Fibroblast of lung (primary cell): ENCODE measurements at regions not wholly inside any gene's neighbourhood (a gene's known extent, or its start where the extent isn't known, plus 50 kb on each side); places are given as distances from the start of the nearest gene placed in this dataset.

Experiments
- DNase-seq, 2 donors: peaks; one replicate each; pipeline versions ENCODE4 v3.0.0 to v3.0.0-alpha.2; 2010; ENCODE audit warnings: low read depth in 2 of 2
- H2AFZ ChIP-seq: 2 replicates; pipeline ENCODE4 v1.5.1; 2012; ENCODE audit warnings: low read length, control low read depth, inconsistent platforms
- H3K27ac ChIP-seq: 2 replicates; pipeline ENCODE4 v1.5.1; 2011; ENCODE audit warnings: low read length, control low read depth; ENCODE audit not compliant: insufficient read depth
- H3K27me3 ChIP-seq: 2 replicates; pipeline ENCODE4 v1.5.1; 2011; ENCODE audit warnings: mild to moderate bottlenecking, low read length; ENCODE audit not compliant: control insufficient read depth, insufficient read depth
- H3K36me3 ChIP-seq: 2 replicates; pipeline ENCODE4 v1.5.1; 2011; ENCODE audit warnings: low read length; ENCODE audit not compliant: control insufficient read depth, insufficient read depth
- H3K4me1 ChIP-seq: 2 replicates; pipeline ENCODE4 v1.5.1; 2011; ENCODE audit warnings: low read length; ENCODE audit not compliant: control insufficient read depth, insufficient read depth; ENCODE audit errors: extremely low read depth
- H3K4me2 ChIP-seq: 2 replicates; pipeline ENCODE4 v1.5.1; 2011; ENCODE audit warnings: low read length, control low read depth; ENCODE audit not compliant: insufficient read depth; ENCODE audit errors: extremely low read depth
- H3K4me3 ChIP-seq, 4 experiments: fragments of 200-600 bp in 1 of 4; sonication (generic) in 1 of 4; replicated peaks in 1 of 4; 2 replicates each; pipeline ENCODE4 v1.5.1; 2011 to 2016; ENCODE audit warnings: low read length in 4 of 4, low read depth in 3 of 4, mild to moderate bottlenecking in 3 of 4, control low read depth in 2 of 4, inconsistent platforms in 1 of 4, mixed read lengths in 1 of 4; ENCODE audit not compliant: insufficient read depth in 1 of 4; ENCODE audit errors: control extremely low read depth in 1 of 4
- H3K79me2 ChIP-seq: 2 replicates; pipeline ENCODE4 v1.5.1; 2012; ENCODE audit warnings: mild to moderate bottlenecking, low read length, inconsistent platforms; ENCODE audit not compliant: control insufficient read depth, insufficient read depth
- H3K9ac ChIP-seq: 2 replicates; pipeline ENCODE4 v1.5.1; 2011; ENCODE audit warnings: mild to moderate bottlenecking, low read length, control low read depth; ENCODE audit not compliant: insufficient read depth
- H3K9me3 ChIP-seq: 2 replicates; pipeline ENCODE4 v1.5.1; 2012; ENCODE audit warnings: low read depth, low read length; ENCODE audit not compliant: control insufficient read depth, insufficient read depth
- H4K20me1 ChIP-seq: 2 replicates; pipeline ENCODE4 v1.5.1; 2011; ENCODE audit warnings: low read length; ENCODE audit not compliant: control insufficient read depth, insufficient read depth; ENCODE audit errors: extremely low read depth
- EZH2 ChIP-seq: IDR thresholded peaks from 2 replicates; pipeline ENCODE4 v1.5.1; 2012; ENCODE audit warnings: low read length, control low read depth, mild to moderate bottlenecking; ENCODE audit errors: missing control alignments
- TF ChIP-seq, protein P1 (sequence below), 2 donors: IDR thresholded peaks in 1 of 2; conservative IDR thresholded peaks in 1 of 2; 1 replicate in 1 of 2; 2 replicates in 1 of 2; pipeline ENCODE4 v1.5.1; 2011 to 2012; ENCODE audit warnings: low read length in 2 of 2, control low read depth in 1 of 2, inconsistent platforms in 1 of 2, low read depth in 1 of 2, mild to moderate bottlenecking in 1 of 2

DNA sequence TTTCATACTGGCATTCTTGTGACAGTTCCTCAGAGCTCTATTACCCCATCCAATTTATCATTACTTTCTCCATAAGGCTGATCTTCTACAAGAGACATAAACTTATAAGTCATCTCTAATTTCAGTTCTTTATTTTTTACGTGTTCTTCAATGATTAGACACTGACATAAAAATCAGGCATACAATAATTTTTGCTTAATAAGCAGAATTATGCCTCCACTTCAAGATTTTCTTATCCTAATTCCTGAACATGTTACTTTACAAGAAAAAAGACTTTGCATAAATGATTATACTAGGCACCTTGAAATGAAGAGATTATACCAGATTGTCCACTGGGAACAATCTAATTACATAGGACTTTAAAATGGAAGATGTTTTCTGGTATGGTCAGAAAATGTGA, 1304.5 kb upstream of the SLC39A10 start:
- Histone ChIP-seq H3K27ac (no peak overlapping the region), H3K27me3 (no peaks in the 10 kb centered on the region), H3K36me3 (no peaks in the 10 kb centered on the region), H3K4me2 (no peak overlapping the region), H3K4me1 (no peaks in the 10 kb centered on the region), H4K20me1 (no peaks in the 10 kb centered on the region), H3K9me3 (no peaks in the 10 kb centered on the region), H3K4me3 (no peak overlapping the region), H3K9ac (no peak overlapping the region), H2AFZ (no peak overlapping the region), H3K79me2 (no peaks in the 10 kb centered on the region)
- TF ChIP-seq EZH2, result no peak
- TF ChIP-seq, protein P1, sequence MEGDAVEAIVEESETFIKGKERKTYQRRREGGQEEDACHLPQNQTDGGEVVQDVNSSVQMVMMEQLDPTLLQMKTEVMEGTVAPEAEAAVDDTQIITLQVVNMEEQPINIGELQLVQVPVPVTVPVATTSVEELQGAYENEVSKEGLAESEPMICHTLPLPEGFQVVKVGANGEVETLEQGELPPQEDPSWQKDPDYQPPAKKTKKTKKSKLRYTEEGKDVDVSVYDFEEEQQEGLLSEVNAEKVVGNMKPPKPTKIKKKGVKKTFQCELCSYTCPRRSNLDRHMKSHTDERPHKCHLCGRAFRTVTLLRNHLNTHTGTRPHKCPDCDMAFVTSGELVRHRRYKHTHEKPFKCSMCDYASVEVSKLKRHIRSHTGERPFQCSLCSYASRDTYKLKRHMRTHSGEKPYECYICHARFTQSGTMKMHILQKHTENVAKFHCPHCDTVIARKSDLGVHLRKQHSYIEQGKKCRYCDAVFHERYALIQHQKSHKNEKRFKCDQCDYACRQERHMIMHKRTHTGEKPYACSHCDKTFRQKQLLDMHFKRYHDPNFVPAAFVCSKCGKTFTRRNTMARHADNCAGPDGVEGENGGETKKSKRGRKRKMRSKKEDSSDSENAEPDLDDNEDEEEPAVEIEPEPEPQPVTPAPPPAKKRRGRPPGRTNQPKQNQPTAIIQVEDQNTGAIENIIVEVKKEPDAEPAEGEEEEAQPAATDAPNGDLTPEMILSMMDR (conservative IDR thresholded peaks at IDR 0.05 in 1 of 2, IDR thresholded peaks at IDR 0.05 in 1 of 2; ENCODE audit: low read depth in 1 of 2, low read length in 2 of 2), result no peak
- no peak for DNase-seq

DNA sequence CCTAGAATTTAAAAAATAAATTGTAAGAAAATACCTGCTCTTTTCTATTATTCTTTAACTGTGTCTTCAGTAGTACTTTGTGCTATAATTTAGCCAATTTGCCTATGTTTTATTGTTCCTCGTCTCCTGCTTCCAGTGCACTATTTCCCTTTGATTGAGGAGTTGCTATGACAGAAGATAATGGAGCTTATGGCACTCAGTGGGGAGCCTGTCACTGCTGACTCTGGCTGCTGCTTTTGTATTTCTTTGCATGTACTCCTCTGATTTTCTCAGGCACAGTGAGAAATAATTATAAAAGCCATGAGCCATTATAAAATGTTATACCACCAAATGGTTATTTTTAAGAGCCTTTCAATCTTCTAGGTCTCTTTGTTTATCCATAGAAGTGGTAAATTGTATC, 1310.8 kb upstream of the SLC39A10 start:
- Histone ChIP-seq H4K20me1 (no peaks in the 10 kb centered on the region), H3K4me2 (no peak overlapping the region), H2AFZ (no peak overlapping the region), H3K79me2 (no peaks in the 10 kb centered on the region), H3K9me3 (no peaks in the 10 kb centered on the region), H3K4me3 (no peak overlapping the region), H3K9ac (no peak overlapping the region), H3K4me1 (no peaks in the 10 kb centered on the region), H3K27me3 (no peaks in the 10 kb centered on the region), H3K36me3 (no peaks in the 10 kb centered on the region), H3K27ac (no peak overlapping the region)
- DNase-seq, result no peak
- TF ChIP-seq EZH2, result no peak
- TF ChIP-seq, protein P1 (conservative IDR thresholded peaks at IDR 0.05 in 1 of 2, IDR thresholded peaks at IDR 0.05 in 1 of 2; ENCODE audit: low read depth in 1 of 2, low read length in 2 of 2), result no peak

DNA sequence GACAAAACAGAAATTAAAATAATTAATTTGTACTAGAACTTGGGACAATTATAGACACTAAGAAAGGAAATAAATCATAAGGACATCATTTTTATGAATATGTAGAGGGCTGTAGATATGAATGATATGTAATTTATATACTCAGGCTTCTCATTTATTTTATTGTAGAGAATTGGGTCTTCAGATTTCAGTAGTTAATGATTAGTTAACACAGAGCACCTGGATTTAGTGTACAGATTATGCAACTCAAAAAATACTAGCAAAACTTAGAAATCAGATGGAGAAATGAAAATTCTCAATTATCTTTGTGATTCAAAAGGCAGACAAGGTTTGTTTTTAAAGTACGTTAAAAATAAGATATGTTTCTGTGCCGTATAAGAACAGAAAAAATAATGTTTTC, 1311.7 kb upstream of the SLC39A10 start:
- Histone ChIP-seq H3K27me3 (no peaks in the 10 kb centered on the region), H3K79me2 (no peaks in the 10 kb centered on the region), H3K9ac (no peak overlapping the region), H3K4me3 (no peak overlapping the region), H4K20me1 (no peaks in the 10 kb centered on the region), H3K9me3 (no peaks in the 10 kb centered on the region), H2AFZ (no peak overlapping the region), H3K4me1 (no peaks in the 10 kb centered on the region), H3K27ac (no peak overlapping the region), H3K36me3 (no peaks in the 10 kb centered on the region), H3K4me2 (no peak overlapping the region)
- DNase-seq, result no peak
- no peak for TF ChIP-seq EZH2
- TF ChIP-seq, protein P1 (conservative IDR thresholded peaks at IDR 0.05 in 1 of 2, IDR thresholded peaks at IDR 0.05 in 1 of 2; ENCODE audit: low read depth in 1 of 2, low read length in 2 of 2), result no peak
